ENCODE measurements at regions not wholly inside any gene's neighbourhood (a gene's known extent, or its start where the extent isn't known, plus 50 kb on each side); places are given as distances from the start of the nearest gene placed in this dataset.
A peak's percentile ranks its signal among the peaks of the same experiment; 100 is the strongest.
"Not testable (repeated sequence)": the region's sequence is repeated elsewhere in the genome, so short reads cannot be mapped to it uniquely, and the experiment has no call there.

DNA sequence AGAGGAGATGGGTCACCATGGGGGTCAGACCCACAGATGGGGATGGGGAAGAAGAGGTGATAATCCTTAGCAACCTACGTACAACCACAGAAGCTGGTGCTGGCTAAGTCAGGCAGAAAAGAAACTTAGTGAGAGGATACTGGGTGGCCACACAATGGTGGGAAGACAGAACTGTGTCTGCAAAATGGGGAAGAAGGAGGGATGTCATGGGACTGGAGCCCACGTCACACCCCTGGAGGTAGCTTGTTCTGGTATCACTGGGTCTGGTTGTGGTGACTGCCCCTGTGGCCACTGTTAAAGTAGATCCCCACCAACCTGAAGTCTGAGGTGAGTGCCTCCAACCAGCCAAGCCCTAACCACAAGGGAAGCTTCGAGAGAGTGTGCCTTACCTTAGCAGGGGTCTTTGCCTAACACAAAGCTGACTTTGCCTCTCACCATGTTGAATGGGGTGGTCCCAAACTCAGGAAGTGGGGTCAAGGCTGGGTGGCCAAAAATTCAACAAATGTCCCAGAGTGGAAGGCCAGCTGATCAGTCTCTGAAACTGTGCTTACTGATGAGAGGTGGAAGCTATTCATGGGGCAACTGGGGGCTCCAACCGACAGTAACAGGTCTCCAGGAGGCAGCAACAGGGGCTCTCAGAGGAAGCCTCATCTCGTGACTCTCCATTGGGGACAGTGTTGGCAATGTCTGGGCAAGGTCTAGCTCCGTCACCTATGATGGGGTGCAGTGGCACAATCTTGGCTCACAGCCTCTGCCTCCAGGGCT is 64.8 kb upstream of the SLC1A4 start:
- H3K9me3 ChIP-seq (ENCODE audit: insufficient read depth, low read length, severe bottlenecking), result no peaks in the 10 kb centered on the region
- H4K20me1 ChIP-seq (ENCODE audit: insufficient read depth, low read length), result no peaks in the 10 kb centered on the region
- TF ChIP-seq EZH2 (IDR thresholded peaks at IDR 0.05; ENCODE audit: borderline replicate concordance, low read depth, low read length, severe bottlenecking), result no peak
- TF ChIP-seq, protein P1, sequence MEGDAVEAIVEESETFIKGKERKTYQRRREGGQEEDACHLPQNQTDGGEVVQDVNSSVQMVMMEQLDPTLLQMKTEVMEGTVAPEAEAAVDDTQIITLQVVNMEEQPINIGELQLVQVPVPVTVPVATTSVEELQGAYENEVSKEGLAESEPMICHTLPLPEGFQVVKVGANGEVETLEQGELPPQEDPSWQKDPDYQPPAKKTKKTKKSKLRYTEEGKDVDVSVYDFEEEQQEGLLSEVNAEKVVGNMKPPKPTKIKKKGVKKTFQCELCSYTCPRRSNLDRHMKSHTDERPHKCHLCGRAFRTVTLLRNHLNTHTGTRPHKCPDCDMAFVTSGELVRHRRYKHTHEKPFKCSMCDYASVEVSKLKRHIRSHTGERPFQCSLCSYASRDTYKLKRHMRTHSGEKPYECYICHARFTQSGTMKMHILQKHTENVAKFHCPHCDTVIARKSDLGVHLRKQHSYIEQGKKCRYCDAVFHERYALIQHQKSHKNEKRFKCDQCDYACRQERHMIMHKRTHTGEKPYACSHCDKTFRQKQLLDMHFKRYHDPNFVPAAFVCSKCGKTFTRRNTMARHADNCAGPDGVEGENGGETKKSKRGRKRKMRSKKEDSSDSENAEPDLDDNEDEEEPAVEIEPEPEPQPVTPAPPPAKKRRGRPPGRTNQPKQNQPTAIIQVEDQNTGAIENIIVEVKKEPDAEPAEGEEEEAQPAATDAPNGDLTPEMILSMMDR (IDR thresholded peaks at IDR 0.05; ENCODE audit: borderline replicate concordance, extremely low read depth, low read length, poor library complexity, severe bottlenecking), result no peak
- ATAC-seq (ENCODE audit: insufficient read depth, low read depth) (0 out of 3 replicates have a peak, but pooled peaks have one; percentile 34), DNase-seq (no peak)
- H3K79me2 ChIP-seq (ENCODE audit: insufficient read depth, low read length), result no peaks in the 10 kb centered on the region
- H3K4me1 ChIP-seq (ENCODE audit: insufficient read depth, low read length), result 0 out of 2 replicates have a peak, but pooled peaks cover under 1% of the 10 kb centered on the region
- no peak overlapping the region for H3K9ac ChIP-seq (ENCODE audit: low read depth, low read length)
- H3K27me3 ChIP-seq (ENCODE audit: insufficient read depth, low read length, poor library complexity), result no peaks in the 10 kb centered on the region
- H3K4me3 ChIP-seq (ENCODE audit: low read depth in 1 of 2, low read length in 2 of 2), result no peak overlapping the region
- no peak overlapping the region for H2AFZ ChIP-seq (ENCODE audit: low read depth, low read length)
- no peak overlapping the region for H3K27ac ChIP-seq (ENCODE audit: low read length)
- H3K36me3 ChIP-seq (ENCODE audit: insufficient read depth, low read length), result no peaks in the 10 kb centered on the region
- no peak overlapping the region for H3K4me2 ChIP-seq (ENCODE audit: insufficient read depth, low read length)

DNA sequence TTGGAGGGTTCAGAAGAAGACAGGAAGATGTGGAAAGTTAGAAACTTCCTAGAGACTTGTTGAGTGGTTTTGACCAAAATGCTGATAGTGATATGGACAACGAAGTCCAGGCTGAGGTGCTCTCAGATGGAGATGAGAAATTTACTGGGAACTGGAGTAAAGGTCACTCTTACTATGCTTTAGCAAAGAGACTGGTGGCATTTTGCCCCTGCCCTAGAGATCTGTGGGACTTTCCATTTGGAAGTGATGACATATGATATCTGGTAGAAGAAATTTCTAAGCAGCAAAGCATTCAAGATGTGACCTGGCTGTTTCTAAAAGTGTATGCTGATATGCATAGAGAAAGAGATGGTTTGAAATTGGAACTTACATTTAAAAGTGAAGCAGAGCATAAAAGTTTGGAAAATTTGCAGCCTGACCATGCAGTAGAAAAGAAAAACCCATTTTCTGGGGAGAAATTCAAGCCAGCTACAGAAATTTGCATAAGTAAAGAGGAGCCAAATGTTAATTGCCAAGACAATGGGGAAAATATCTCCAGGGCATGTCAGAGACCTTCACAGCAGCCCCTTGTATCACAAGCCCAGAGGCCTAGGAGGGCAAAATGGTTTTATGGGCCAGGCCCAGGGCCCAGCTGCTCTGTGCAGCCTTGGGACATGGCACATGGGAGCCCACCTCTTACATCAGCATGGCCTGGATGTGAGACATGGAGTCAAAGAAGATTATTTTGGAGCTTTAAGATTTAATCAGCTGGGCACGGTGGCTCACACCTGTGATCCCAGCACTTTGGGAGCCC is 63.1 kb upstream of the SLC1A4 start:
- ATAC-seq (ENCODE audit: insufficient read depth, low read depth); H3K27ac ChIP-seq (ENCODE audit: low read length); H3K27me3 ChIP-seq (ENCODE audit: insufficient read depth, low read length, poor library complexity); H3K9me3 ChIP-seq (ENCODE audit: insufficient read depth, low read length, severe bottlenecking); H3K36me3 ChIP-seq (ENCODE audit: insufficient read depth, low read length); H3K4me2 ChIP-seq (ENCODE audit: insufficient read depth, low read length); DNase-seq; H3K4me3 ChIP-seq (ENCODE audit: low read depth in 1 of 2, low read length in 2 of 2); H3K4me1 ChIP-seq (ENCODE audit: insufficient read depth, low read length); H3K9ac ChIP-seq (ENCODE audit: low read depth, low read length); H4K20me1 ChIP-seq (ENCODE audit: insufficient read depth, low read length); H2AFZ ChIP-seq (ENCODE audit: low read depth, low read length); H3K79me2 ChIP-seq (ENCODE audit: insufficient read depth, low read length): not testable (repeated sequence)

DNA sequence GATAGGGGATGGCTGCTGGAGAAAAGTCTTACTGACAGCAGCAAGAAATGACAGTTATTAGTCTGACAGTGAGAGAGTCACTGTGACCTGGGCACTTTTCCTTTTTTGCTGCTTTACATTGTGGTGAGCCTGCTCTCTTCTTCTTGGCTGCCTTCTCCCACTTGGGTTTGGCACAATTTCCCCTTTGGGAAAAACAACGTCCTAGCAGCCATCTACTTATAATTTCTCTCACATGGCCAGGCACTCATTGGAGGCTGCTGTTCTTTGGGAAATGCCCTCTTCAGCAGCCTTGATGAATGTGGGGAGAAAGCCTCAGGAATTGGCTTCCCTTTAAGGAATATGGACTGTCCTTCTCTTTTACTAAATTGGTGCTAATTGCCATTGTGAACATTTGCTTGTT is 60.4 kb upstream of the SLC1A4 start:
- Histone ChIP-seq H3K4me2 (ENCODE audit: insufficient read depth, low read length) (no peak overlapping the region), H3K27me3 (ENCODE audit: insufficient read depth, low read length, poor library complexity) (no peaks in the 10 kb centered on the region), H3K79me2 (ENCODE audit: insufficient read depth, low read length) (no peaks in the 10 kb centered on the region), H3K36me3 (ENCODE audit: insufficient read depth, low read length) (no peaks in the 10 kb centered on the region), H3K4me1 (ENCODE audit: insufficient read depth, low read length) (no peaks in the 10 kb centered on the region), H3K9me3 (ENCODE audit: insufficient read depth, low read length, severe bottlenecking) (no peaks in the 10 kb centered on the region), H2AFZ (ENCODE audit: low read depth, low read length) (no peak overlapping the region), H4K20me1 (ENCODE audit: insufficient read depth, low read length) (no peaks in the 10 kb centered on the region), H3K9ac (ENCODE audit: low read depth, low read length) (no peak overlapping the region), H3K4me3 (ENCODE audit: low read depth in 1 of 2, low read length in 2 of 2) (no peak overlapping the region), H3K27ac (ENCODE audit: low read length) (no peak overlapping the region)
- ATAC-seq (ENCODE audit: insufficient read depth, low read depth), result no peak
- TF ChIP-seq, protein P1 (IDR thresholded peaks at IDR 0.05; ENCODE audit: borderline replicate concordance, extremely low read depth, low read length, poor library complexity, severe bottlenecking), result no peak
- no peak for TF ChIP-seq EZH2 (IDR thresholded peaks at IDR 0.05; ENCODE audit: borderline replicate concordance, low read depth, low read length, severe bottlenecking)
- no peak for DNase-seq

DNA sequence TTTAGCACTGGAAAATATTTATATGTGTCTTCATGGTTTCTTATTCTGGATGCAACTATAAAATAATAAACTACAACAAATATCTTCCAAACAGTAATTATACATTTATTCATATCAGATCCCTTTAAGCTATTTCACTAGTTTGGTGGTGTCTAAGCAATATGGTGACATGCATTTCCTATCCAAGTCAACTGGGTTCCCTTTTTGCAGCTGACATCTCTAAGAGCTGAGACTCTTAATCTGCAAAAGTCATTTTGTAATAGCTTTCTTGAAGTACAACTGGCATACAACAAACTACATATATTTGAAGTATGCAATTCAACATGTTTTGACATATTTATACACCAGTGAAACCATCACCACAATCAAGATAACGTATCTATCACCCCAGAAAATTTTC is 59.9 kb upstream of the SLC1A4 start:
- Histone ChIP-seq H3K79me2 (ENCODE audit: insufficient read depth, low read length) (no peaks in the 10 kb centered on the region), H3K4me1 (ENCODE audit: insufficient read depth, low read length) (no peaks in the 10 kb centered on the region), H2AFZ (ENCODE audit: low read depth, low read length) (no peak overlapping the region), H3K4me3 (ENCODE audit: low read depth in 1 of 2, low read length in 2 of 2) (no peak overlapping the region), H3K9me3 (ENCODE audit: insufficient read depth, low read length, severe bottlenecking) (no peaks in the 10 kb centered on the region), H3K27me3 (ENCODE audit: insufficient read depth, low read length, poor library complexity) (no peaks in the 10 kb centered on the region), H3K4me2 (ENCODE audit: insufficient read depth, low read length) (no peak overlapping the region), H3K36me3 (ENCODE audit: insufficient read depth, low read length) (no peaks in the 10 kb centered on the region), H3K27ac (ENCODE audit: low read length) (no peak overlapping the region), H3K9ac (ENCODE audit: low read depth, low read length) (no peak overlapping the region), H4K20me1 (ENCODE audit: insufficient read depth, low read length) (no peaks in the 10 kb centered on the region)
- ATAC-seq (ENCODE audit: insufficient read depth, low read depth), result no peak
- TF ChIP-seq, protein P1 (IDR thresholded peaks at IDR 0.05; ENCODE audit: borderline replicate concordance, extremely low read depth, low read length, poor library complexity, severe bottlenecking), result no peak
- TF ChIP-seq EZH2 (IDR thresholded peaks at IDR 0.05; ENCODE audit: borderline replicate concordance, low read depth, low read length, severe bottlenecking), result no peak
- DNase-seq, result no peak

Data from DND-41 (cell line).